ENCODE measurements at regions not wholly inside any gene's neighbourhood (a gene's known extent, or its start where the extent isn't known, plus 50 kb on each side); places are given as distances from the start of the nearest gene placed in this dataset.
"Not testable (repeated sequence)": the region's sequence is repeated elsewhere in the genome, so short reads cannot be mapped to it uniquely, and the experiment has no call there.

DNA sequence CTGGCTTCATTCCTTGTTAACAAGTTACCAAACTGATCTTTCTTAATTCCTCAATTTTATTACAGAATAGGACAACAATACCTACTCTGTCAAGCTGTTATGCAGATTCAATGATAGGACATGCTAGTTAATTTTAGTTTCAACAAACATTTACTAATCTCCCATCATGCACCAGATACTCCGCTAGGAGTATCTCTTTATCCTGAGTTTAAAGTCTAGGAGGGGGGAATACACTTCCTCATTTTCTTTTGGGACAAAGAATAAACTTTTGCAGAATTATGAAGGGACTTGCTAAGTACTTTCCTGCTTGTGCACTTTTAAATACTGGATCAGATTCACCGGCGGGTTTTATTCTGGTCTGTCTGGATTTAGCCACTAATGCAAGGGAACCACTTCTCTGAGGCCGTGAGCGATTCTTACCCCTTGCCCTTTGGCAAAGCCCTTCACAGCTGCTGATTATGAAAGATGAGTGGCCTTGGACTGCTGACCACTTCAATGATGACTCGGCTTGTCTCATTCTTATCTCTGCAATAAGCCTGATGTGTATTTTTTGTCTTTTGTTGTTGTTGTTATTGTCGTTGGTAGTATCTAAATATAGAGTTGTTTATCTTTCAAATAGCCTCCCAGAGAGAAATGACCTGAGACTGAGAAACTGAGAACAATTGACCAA, 73.9 kb downstream of the RMI1 start:
- H3K27me3 Mint-ChIP-seq = peaks cover 7% of the 10 kb centered on the region
- DNase-seq (ENCODE audit: low spot score in 2 of 2) (no peak), ATAC-seq (replicated peaks; ENCODE audit: extremely low read depth, poor library complexity, severe bottlenecking) (no peak)
- no peak overlapping the region for H3K4me3 Mint-ChIP-seq
- no peak overlapping the region for H3K27ac Mint-ChIP-seq (ENCODE audit: low read depth)
- H3K36me3 Mint-ChIP-seq (ENCODE audit: insufficient read depth) = no peaks in the 10 kb centered on the region
- no peaks in the 10 kb centered on the region for H3K4me1 Mint-ChIP-seq
- H3K9me3 Mint-ChIP-seq = no peaks in the 10 kb centered on the region

DNA sequence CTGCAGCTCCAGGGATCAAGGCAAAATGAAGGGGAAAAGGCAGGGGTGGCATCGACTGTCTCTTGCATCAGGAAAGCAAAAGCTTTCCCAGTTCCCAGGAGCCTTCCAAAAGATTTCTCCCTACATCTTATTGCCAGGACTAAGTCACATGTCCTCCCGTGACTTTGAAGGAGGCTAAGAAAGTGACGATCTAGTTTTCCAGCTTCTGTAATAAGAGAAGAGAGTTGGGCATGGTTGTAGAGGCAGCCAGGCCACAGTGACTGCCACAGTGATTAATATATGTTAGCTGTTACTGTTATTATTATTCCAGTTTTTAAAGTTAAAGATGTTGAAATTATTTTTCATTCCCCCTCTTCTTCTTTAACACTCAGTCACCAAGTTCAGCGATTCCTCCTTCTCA, 77.1 kb downstream of the RMI1 start:
- ATAC-seq (replicated peaks; ENCODE audit: extremely low read depth, poor library complexity, severe bottlenecking) (no peak), DNase-seq (ENCODE audit: low spot score in 2 of 2) (no peak)
- Mint-ChIP-seq H3K27me3 (peaks cover 16% of the 10 kb centered on the region), H3K27ac (ENCODE audit: low read depth) (no peak overlapping the region), H3K36me3 (ENCODE audit: insufficient read depth) (no peaks in the 10 kb centered on the region), H3K9me3 (no peaks in the 10 kb centered on the region), H3K4me1 (no peaks in the 10 kb centered on the region), H3K4me3 (no peak overlapping the region)

DNA sequence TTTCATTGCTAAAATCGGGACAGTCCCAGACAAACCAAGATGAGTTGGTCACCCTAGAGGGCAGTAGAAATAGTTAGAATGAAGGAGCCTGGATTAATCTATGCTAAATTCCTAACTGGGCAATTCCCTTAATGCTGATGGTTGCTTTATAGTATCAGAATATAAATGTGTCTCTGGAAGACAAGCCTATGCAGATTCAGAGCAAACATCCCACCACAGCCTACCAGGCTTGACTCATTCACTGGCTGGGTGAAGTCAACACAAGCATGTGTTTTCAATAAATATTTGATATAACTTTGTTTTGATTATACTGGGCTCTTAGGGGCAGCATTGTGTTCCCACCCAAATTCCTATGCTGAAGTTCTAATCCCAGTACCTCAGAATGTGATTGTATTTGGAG, 79.3 kb downstream of the RMI1 start:
- Mint-ChIP-seq H3K27me3 (peaks cover 16% of the 10 kb centered on the region), H3K9me3 (no peaks in the 10 kb centered on the region), H3K27ac (ENCODE audit: low read depth) (no peak overlapping the region), H3K4me1 (no peaks in the 10 kb centered on the region), H3K36me3 (ENCODE audit: insufficient read depth) (no peaks in the 10 kb centered on the region), H3K4me3 (no peak overlapping the region)
- no peak for DNase-seq (ENCODE audit: low spot score in 2 of 2)
- ATAC-seq (replicated peaks; ENCODE audit: extremely low read depth, poor library complexity, severe bottlenecking) = no peak

DNA sequence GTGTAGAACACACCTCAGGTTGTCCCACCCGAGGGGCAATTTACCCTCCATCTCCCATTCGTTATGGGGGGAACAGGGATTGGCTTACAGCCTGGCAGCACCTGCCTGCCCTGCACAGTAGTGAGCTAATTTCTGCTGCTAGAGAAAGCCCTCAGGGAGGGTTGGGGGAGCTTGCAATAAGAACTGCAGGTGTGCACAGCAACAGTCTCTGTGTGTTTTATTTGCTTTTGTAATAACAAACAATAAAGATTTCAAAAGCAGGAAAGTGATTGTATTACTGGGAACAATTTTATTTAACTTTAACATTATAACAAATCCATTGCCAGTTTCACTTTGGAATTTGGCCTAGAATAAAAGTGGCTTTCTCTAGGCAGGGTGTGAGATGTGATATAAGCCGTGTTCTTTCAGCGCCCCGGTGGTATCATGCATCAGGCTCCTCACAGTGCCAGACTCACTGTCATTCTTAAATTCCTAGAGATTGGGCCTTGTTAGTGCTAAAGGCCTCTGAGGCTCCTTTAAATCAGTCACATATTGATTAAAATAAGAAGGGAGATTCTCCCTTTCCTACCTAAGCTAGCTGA, 81.1 kb downstream of the RMI1 start:
- no peak for ATAC-seq (replicated peaks; ENCODE audit: extremely low read depth, poor library complexity, severe bottlenecking)
- H3K9me3 Mint-ChIP-seq = no peaks in the 10 kb centered on the region
- H3K36me3 Mint-ChIP-seq (ENCODE audit: insufficient read depth) = no peaks in the 10 kb centered on the region
- DNase-seq (ENCODE audit: low spot score in 2 of 2) = no peak
- peaks cover 16% of the 10 kb centered on the region for H3K27me3 Mint-ChIP-seq
- no peak overlapping the region for H3K4me3 Mint-ChIP-seq
- no peaks in the 10 kb centered on the region for H3K4me1 Mint-ChIP-seq
- no peak overlapping the region for H3K27ac Mint-ChIP-seq (ENCODE audit: low read depth)

DNA sequence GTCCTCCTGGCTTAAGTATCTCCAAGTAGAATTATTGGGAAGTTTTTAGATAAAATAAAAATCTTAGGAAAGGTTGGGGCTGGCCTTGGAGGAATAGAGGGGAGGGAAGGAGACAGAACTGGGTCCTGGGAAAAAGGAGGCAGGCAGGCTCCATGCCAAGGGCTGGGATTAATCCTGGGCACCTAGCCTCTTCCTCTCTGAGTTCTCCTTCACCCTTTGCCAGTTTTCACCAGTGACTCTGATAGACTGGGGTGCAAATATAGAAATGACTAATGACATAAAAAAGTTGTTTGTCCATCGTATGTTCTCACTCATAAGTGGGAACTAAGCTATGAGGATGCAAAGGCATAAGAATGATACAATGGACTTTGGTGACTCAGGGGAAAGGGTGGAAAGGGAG, 81.9 kb downstream of the RMI1 start:
- no peaks in the 10 kb centered on the region for H3K4me1 Mint-ChIP-seq
- H3K9me3 Mint-ChIP-seq = no peaks in the 10 kb centered on the region
- ATAC-seq (replicated peaks; ENCODE audit: extremely low read depth, poor library complexity, severe bottlenecking) (no peak), DNase-seq (ENCODE audit: low spot score in 2 of 2) (no peak)
- peaks cover 16% of the 10 kb centered on the region for H3K27me3 Mint-ChIP-seq
- H3K27ac Mint-ChIP-seq (ENCODE audit: low read depth) = no peak overlapping the region
- H3K36me3 Mint-ChIP-seq (ENCODE audit: insufficient read depth) = no peaks in the 10 kb centered on the region
- H3K4me3 Mint-ChIP-seq = no peak overlapping the region

GRCh38 chr9:84067821-84068220, 87.2 kb downstream of the RMI1 start:
- ATAC-seq (replicated peaks; ENCODE audit: extremely low read depth, poor library complexity, severe bottlenecking) (no peak), DNase-seq (ENCODE audit: low spot score in 2 of 2) (no peak)
- Mint-ChIP-seq H3K9me3 (no peaks in the 10 kb centered on the region), H3K36me3 (ENCODE audit: insufficient read depth) (peaks cover 1% of the 10 kb centered on the region), H3K27ac (ENCODE audit: low read depth) (no peak overlapping the region), H3K4me3 (no peak overlapping the region), H3K4me1 (no peaks in the 10 kb centered on the region), H3K27me3 (no peaks in the 10 kb centered on the region)

DNA sequence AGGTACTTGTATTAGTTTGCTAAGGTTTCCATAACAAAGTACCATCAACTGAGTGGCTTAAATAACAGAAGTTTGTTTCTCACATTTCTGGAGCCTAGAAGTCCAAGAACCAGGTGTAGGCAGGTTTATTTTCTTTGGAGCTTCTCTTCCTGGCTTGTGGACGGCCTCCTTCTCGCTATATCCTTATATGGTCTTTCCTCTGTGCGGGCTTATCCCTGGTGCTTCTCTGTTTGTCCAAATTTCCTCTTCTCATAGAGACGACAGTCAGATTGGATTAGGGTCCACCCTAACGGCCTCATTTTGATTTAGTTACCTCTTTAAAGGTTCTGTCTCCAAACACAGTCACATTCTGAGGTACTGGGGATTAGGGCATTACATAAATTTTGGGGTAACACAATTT, 88.3 kb downstream of the RMI1 start:
- no peaks in the 10 kb centered on the region for H3K9me3 Mint-ChIP-seq
- DNase-seq (ENCODE audit: low spot score in 2 of 2) = no peak
- peaks cover 1% of the 10 kb centered on the region for H3K36me3 Mint-ChIP-seq (ENCODE audit: insufficient read depth)
- H3K27ac Mint-ChIP-seq (ENCODE audit: low read depth) = no peak overlapping the region
- H3K4me1 Mint-ChIP-seq = no peaks in the 10 kb centered on the region
- H3K4me3 Mint-ChIP-seq = no peak overlapping the region
- no peaks in the 10 kb centered on the region for H3K27me3 Mint-ChIP-seq
- ATAC-seq (replicated peaks; ENCODE audit: extremely low read depth, poor library complexity, severe bottlenecking) = no peak

DNA sequence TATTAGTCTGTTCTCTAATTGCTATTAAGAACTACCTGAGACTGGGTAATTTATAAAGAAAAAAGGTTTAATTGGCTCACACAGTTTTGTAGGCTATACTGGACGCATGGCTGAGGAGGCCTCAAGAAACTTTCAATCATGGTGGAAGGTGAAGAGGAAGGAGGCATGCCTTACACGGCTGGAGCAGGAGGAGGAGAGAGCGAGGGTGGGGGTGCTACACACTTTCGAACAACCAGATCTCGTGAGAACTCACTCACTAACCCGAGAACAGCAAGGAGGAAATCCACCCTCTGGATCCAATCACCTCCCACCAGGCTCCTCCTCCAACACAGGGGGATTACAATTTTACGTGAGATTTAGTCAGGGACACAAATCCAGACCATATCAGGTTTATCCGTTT, 90.0 kb downstream of the RMI1 start:
- Mint-ChIP-seq H3K36me3 (ENCODE audit: insufficient read depth) (peaks cover 1% of the 10 kb centered on the region), H3K4me1 (no peaks in the 10 kb centered on the region), H3K27me3 (peaks cover 7% of the 10 kb centered on the region), H3K9me3 (no peaks in the 10 kb centered on the region), H3K27ac (ENCODE audit: low read depth) (no peak overlapping the region), H3K4me3 (no peak overlapping the region)
- DNase-seq (ENCODE audit: low spot score in 2 of 2) (no peak), ATAC-seq (replicated peaks; ENCODE audit: extremely low read depth, poor library complexity, severe bottlenecking) (no peak)

DNA sequence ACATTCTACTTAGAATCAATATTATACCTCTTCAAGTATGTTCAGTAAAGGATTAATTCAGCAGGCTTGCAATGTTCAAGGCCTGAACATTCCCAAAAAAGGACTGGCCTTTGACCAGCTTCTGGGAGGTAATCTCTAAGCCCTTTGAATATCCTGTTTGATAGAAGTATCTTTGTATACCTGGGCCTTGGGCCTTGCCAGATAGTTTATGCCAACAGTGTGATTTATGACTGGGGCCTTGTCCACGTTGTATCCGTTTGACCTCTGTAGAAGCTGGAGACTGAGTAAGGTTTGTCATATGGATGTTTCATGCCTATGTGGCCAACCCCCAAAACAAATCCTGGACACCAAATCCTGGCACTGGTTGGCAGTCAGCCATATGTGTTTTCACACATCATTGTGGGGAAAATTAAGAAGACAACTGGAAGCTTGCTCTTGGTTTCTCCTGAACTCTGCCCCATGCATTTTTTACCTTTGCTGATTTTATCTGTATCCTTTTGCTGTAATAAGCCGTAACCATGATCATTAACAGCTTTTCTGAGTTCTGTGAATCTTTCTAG, 92.1 kb downstream of the RMI1 start:
- H3K4me1 Mint-ChIP-seq = no peaks in the 10 kb centered on the region
- no peak overlapping the region for H3K27ac Mint-ChIP-seq (ENCODE audit: low read depth)
- no peak for DNase-seq (ENCODE audit: low spot score in 2 of 2)
- H3K36me3 Mint-ChIP-seq (ENCODE audit: insufficient read depth) = peaks cover 1% of the 10 kb centered on the region
- peaks cover 25% of the 10 kb centered on the region for H3K27me3 Mint-ChIP-seq
- no peak overlapping the region for H3K4me3 Mint-ChIP-seq
- no peak for ATAC-seq (replicated peaks; ENCODE audit: extremely low read depth, poor library complexity, severe bottlenecking)
- H3K9me3 Mint-ChIP-seq = peaks cover under 1% of the 10 kb centered on the region

GRCh38 chr9:84075004-84075403, 94.4 kb downstream of the RMI1 start:
- H3K27me3 Mint-ChIP-seq = peaks cover 32% of the 10 kb centered on the region

GRCh38 chr9:84076384-84076783, 95.8 kb downstream of the RMI1 start:
- ATAC-seq (replicated peaks; ENCODE audit: extremely low read depth, poor library complexity, severe bottlenecking) = no peak

More at GRCh38 chr9:84075004-84075403, 94.4 kb downstream of the RMI1 start:
- Mint-ChIP-seq H3K4me3 (no peak overlapping the region), H3K4me1 (no peaks in the 10 kb centered on the region), H3K36me3 (ENCODE audit: insufficient read depth) (peaks cover 1% of the 10 kb centered on the region), H3K9me3 (peaks cover 5% of the 10 kb centered on the region), H3K27ac (ENCODE audit: low read depth) (no peak overlapping the region)
- ATAC-seq (replicated peaks; ENCODE audit: extremely low read depth, poor library complexity, severe bottlenecking) = no peak
- no peak for DNase-seq (ENCODE audit: low spot score in 2 of 2)

DNA sequence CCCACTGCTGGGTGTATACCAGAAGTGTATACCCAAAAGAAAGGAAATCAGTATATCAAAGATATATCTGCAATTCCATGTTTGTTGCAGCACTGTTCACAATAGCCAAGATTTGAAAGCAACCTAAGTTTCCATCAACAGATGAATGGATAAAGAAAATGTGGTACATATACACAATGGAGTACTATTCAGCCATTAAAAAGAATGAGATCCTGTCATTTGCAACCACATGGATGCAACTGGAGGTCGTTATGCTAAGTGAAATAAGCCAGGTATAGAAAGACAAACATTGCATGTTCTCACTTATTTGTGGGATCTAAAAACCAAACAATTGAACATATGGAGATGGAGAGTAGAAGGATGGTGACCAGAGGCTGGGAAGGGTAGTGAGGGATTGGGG, 97.2 kb downstream of the RMI1 start:
- H3K4me3 Mint-ChIP-seq; DNase-seq (ENCODE audit: low spot score in 2 of 2); ATAC-seq (replicated peaks; ENCODE audit: extremely low read depth, poor library complexity, severe bottlenecking); H3K36me3 Mint-ChIP-seq (ENCODE audit: insufficient read depth); H3K9me3 Mint-ChIP-seq; H3K27ac Mint-ChIP-seq (ENCODE audit: low read depth); H3K4me1 Mint-ChIP-seq: not testable (repeated sequence)
- peaks cover 47% of the 10 kb centered on the region for H3K27me3 Mint-ChIP-seq

More at GRCh38 chr9:84076384-84076783, 95.8 kb downstream of the RMI1 start:
- Mint-ChIP-seq H3K4me3 (no peak overlapping the region), H3K36me3 (ENCODE audit: insufficient read depth) (peaks cover 1% of the 10 kb centered on the region), H3K27ac (ENCODE audit: low read depth) (no peak overlapping the region), H3K9me3 (peaks cover 5% of the 10 kb centered on the region), H3K4me1 (no peaks in the 10 kb centered on the region), H3K27me3 (peaks cover 41% of the 10 kb centered on the region)
- DNase-seq (ENCODE audit: low spot score in 2 of 2) = no peak

DNA sequence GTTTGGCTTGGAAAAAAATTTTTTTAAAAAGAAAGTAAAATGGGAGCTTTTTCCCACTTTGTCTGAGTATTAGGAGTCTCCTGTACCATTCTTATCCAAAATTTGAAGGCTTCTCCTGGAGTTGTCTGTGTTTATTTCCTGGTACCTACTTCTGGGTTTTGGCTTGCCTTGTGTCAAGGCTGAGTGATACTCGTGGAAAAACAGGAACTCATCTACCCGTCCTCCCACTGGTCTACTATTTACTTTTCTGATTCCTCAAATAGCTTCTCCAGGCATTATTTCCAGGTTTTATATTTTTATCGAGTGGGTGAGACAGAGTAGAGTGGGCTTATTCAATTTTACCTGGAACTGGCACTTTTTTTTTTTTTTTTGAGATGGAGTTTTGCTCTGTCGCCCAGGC, 99.4 kb downstream of the RMI1 start:
- no peak for DNase-seq (ENCODE audit: low spot score in 2 of 2)
- no peak overlapping the region for H3K4me3 Mint-ChIP-seq

More for the DNA sequence above, 99.4 kb downstream of the RMI1 start:
- no peak for ATAC-seq (replicated peaks; ENCODE audit: extremely low read depth, poor library complexity, severe bottlenecking)
- Mint-ChIP-seq H3K4me1 (no peaks in the 10 kb centered on the region), H3K27me3 (peaks cover 46% of the 10 kb centered on the region), H3K27ac (ENCODE audit: low read depth) (no peak overlapping the region), H3K9me3 (peaks cover 5% of the 10 kb centered on the region), H3K36me3 (ENCODE audit: insufficient read depth) (no peaks in the 10 kb centered on the region)
